ENCODE measurements at regions not wholly inside any gene's neighbourhood (a gene's known extent, or its start where the extent isn't known, plus 50 kb on each side); places are given as distances from the start of the nearest gene placed in this dataset.
"Not testable (repeated sequence)": the region's sequence is repeated elsewhere in the genome, so short reads cannot be mapped to it uniquely, and the experiment has no call there.

GRCh38 chr2:152254486-152254885 lies 78.9 kb upstream of the STAM2 start:
- Histone ChIP-seq H3K4me1 (ENCODE audit: low read depth) (no peaks in the 10 kb centered on the region), H3K36me3 (ENCODE audit: low read depth) (no peaks in the 10 kb centered on the region), H3K9me3 (no peaks in the 10 kb centered on the region), H3K4me3 (no peak overlapping the region)
- DNase-seq (no peak), ATAC-seq (no peak)
- no peak for TF ChIP-seq CTCF (IDR thresholded peaks at IDR 0.05)
- intact Hi-C loops (cut with DNase I, micrococcal nuclease) = no loop called here

DNA sequence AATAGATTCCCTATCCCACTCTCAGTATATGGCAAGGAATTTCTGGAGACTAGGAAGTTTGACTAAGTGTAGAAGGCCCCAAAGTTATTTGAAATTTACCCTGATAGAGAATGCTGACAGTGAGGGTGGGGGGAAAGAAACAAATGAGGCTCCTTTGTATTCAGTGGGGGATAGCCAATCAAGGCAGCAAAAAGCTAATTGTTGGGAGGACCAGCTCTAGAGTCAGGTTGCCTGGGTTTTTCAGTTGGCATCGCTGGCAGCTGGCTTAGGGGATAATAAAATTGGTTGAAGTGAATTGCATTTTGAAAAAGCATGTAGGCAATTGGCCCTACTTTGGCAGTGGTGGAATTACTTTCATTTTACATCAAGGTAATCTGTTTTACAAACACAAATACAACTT lies 79.4 kb upstream of the STAM2 start:
- intact Hi-C loops (cut with DNase I, micrococcal nuclease) = no loop called here
- no peak for TF ChIP-seq CTCF (IDR thresholded peaks at IDR 0.05)
- no peaks in the 10 kb centered on the region for H3K9me3 ChIP-seq
- no peak for ATAC-seq
- no peaks in the 10 kb centered on the region for H3K4me1 ChIP-seq (ENCODE audit: low read depth)
- H3K36me3 ChIP-seq (ENCODE audit: low read depth) = no peaks in the 10 kb centered on the region
- DNase-seq = no peak
- H3K4me3 ChIP-seq = no peak overlapping the region

DNA sequence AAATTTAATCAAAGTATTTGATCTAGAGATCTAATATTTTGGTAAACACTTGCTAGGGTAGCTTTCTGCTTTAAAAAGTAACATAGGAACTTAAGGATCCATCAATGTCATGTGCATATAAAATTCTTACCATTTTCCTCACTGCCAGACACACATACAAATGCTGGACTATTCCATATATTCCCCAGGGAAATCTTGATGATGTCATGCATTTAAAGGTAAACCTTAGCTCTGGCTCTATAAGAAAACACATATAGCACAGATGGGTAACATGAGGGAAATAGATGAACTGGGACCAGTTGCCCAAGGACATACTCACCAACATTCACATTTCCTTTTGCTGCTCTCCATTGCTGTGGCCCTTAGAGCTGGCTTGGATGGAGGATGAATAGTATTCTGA lies 79.1 kb upstream of the FMNL2 start:
- DNase-seq (no peak), ATAC-seq (no peak)
- H3K4me1 ChIP-seq (ENCODE audit: low read depth) = no peaks in the 10 kb centered on the region
- no peak overlapping the region for H3K4me3 ChIP-seq
- H3K9me3 ChIP-seq = no peaks in the 10 kb centered on the region
- no peaks in the 10 kb centered on the region for H3K36me3 ChIP-seq (ENCODE audit: low read depth)
- TF ChIP-seq CTCF (IDR thresholded peaks at IDR 0.05) = no peak
- intact Hi-C loops (cut with DNase I, micrococcal nuclease) = no loop called here

GRCh38 chr2:152260939-152261338 lies 74.0 kb upstream of the FMNL2 start:
- ATAC-seq = no peak
- H3K4me3 ChIP-seq = no peak overlapping the region

DNA sequence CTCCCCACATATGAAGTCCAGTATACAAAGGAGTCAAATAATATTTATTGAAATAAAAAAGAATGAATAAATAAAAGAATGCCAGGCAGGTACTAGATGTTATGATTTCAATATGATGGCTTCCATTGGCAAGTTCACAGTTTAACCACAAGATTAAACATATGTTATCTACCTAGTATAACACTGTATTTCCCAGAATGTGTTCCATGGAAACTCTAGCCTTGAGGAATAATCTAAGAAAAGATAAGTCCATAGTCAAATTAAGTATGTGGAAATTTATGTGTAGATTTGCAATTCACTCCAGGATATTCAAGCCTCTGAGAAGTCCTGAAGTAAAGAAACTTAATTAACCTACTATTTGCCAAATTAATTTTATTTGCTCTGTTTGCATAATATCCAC lies 71.1 kb upstream of the FMNL2 start:
- H3K36me3 ChIP-seq (ENCODE audit: low read depth) = no peaks in the 10 kb centered on the region
- H3K4me1 ChIP-seq (ENCODE audit: low read depth) = no peaks in the 10 kb centered on the region
- TF ChIP-seq CTCF (IDR thresholded peaks at IDR 0.05) = no peak
- intact Hi-C loops (cut with DNase I, micrococcal nuclease) = no loop called here
- H3K4me3 ChIP-seq = no peak overlapping the region
- no peaks in the 10 kb centered on the region for H3K9me3 ChIP-seq
- ATAC-seq (no peak), DNase-seq (no peak)

More at GRCh38 chr2:152260939-152261338, 74.0 kb upstream of the FMNL2 start:
- intact Hi-C loops (cut with DNase I, micrococcal nuclease) = no loop called here
- no peak for DNase-seq
- TF ChIP-seq CTCF (IDR thresholded peaks at IDR 0.05) = no peak
- H3K9me3 ChIP-seq = no peaks in the 10 kb centered on the region
- H3K4me1 ChIP-seq (ENCODE audit: low read depth) = no peaks in the 10 kb centered on the region
- H3K36me3 ChIP-seq (ENCODE audit: low read depth) = no peaks in the 10 kb centered on the region

DNA sequence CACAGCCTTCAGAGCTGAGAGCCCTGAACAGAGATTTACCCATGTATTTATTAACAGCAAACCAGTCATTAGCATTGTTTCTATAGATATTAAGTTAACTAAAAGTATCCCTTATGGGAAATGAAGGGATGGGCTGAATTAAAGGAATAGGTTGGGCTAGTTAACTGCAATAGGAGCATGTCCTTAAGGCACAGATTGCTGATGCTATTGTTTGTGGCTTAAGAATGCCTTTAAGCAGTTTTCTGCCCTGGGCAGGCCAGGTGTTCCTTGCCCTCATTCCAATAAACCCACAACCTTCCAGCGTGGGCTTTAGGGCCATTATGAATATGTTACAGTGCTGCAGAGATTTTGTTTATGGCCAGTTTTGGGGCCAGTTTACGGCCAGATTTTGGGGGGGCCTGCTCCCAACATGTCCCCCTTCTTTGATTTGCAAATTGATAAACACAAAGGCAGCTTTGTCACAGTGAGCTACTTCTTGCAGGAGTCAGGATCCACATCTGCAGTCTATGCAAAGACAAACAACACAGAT lies 61.2 kb upstream of the FMNL2 start:
- DNase-seq; intact Hi-C loops (cut with DNase I, micrococcal nuclease): not testable (repeated sequence)

GRCh38 chr2:152277896-152278295 lies 57.1 kb upstream of the FMNL2 start:
- ATAC-seq; intact Hi-C loops (cut with DNase I, micrococcal nuclease); H3K4me3 ChIP-seq; DNase-seq; H3K4me1 ChIP-seq (ENCODE audit: low read depth); H3K36me3 ChIP-seq (ENCODE audit: low read depth): not testable (repeated sequence)
- H3K9me3 ChIP-seq = peaks cover 26% of the 10 kb centered on the region

More for the DNA sequence above, 61.2 kb upstream of the FMNL2 start:
- H3K4me1 ChIP-seq (ENCODE audit: low read depth); ATAC-seq; H3K4me3 ChIP-seq; H3K36me3 ChIP-seq (ENCODE audit: low read depth): not testable (repeated sequence)
- peaks cover 22% of the 10 kb centered on the region for H3K9me3 ChIP-seq
